MM.1S (cell line): ENCODE measurements at regions not wholly inside any gene's neighbourhood (a gene's known extent, or its start where the extent isn't known, plus 50 kb on each side); places are given as distances from the start of the nearest gene placed in this dataset.

Experiments used
- EZH2 ChIP-seq: fragments of 300-600 bp; sonication (generic); optimal IDR thresholded peaks from 2 replicates; pipeline ENCODE3; 2017; ENCODE audit warnings: low read depth, mild to moderate bottlenecking, antibody characterized with exemption, low read length, mixed read lengths
- TF ChIP-seq, protein P1 (sequence below): fragments of 300-600 bp; sonication (generic); IDR thresholded peaks from 2 replicates; pipeline ENCODE4 v1.5.1; 2016; ENCODE audit warnings: antibody characterized with exemption, low read length, mixed read lengths

DNA sequence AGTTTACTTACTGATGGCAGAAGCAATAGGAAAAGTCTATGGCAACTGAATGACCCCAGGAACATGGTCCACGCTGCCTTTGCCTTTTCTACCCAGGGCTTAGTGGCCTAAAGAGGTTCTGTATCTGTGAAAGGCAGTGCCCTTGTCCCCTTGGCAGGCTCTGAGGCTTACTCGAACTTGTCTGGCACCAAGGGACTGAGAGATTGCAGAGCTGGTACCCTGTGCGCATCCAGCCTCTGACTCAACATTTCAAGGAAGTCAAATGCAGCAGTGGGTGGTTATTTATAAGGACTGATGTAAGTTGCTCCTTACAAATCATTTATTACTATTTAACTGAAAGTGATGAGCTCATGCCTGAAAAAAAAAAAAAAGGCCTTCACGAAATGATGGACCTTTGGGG is 299.9 kb upstream of the MYOCD start:
- TF ChIP-seq, protein P1, sequence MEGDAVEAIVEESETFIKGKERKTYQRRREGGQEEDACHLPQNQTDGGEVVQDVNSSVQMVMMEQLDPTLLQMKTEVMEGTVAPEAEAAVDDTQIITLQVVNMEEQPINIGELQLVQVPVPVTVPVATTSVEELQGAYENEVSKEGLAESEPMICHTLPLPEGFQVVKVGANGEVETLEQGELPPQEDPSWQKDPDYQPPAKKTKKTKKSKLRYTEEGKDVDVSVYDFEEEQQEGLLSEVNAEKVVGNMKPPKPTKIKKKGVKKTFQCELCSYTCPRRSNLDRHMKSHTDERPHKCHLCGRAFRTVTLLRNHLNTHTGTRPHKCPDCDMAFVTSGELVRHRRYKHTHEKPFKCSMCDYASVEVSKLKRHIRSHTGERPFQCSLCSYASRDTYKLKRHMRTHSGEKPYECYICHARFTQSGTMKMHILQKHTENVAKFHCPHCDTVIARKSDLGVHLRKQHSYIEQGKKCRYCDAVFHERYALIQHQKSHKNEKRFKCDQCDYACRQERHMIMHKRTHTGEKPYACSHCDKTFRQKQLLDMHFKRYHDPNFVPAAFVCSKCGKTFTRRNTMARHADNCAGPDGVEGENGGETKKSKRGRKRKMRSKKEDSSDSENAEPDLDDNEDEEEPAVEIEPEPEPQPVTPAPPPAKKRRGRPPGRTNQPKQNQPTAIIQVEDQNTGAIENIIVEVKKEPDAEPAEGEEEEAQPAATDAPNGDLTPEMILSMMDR, result no peak
- TF ChIP-seq EZH2, result no peak
